A673 (cell line): ENCODE measurements at regions not wholly inside any gene's neighbourhood (a gene's known extent, or its start where the extent isn't known, plus 50 kb on each side); places are given as distances from the start of the nearest gene placed in this dataset.

Source experiments
- BruUV-seq: library from RNA; stranded (reverse); fragments of 400-500 nt; replicated peaks from 2 replicates; lab custom pipeline; 2021; lab: Mats Ljungman, UMichigan
- CTCF ChIA-PET: fragments of 300-600 bp; sonication (Branson Sonifier 250); formaldehyde crosslinking; loops from one replicate; lab custom pipeline; 2022; ENCODE audit warnings: antibody characterized with exemption; lab: Charles Lee
- POLR2A ChIA-PET: fragments of 300-600 bp; sonication (Branson Sonifier 250); formaldehyde crosslinking; loops from one replicate; lab custom pipeline; 2022; ENCODE audit warnings: antibody characterized with exemption; ENCODE audit not compliant: low non-redundant PET; lab: Charles Lee
- DNase-seq: peaks from one replicate; pipeline ENCODE4 v3.0.0-alpha.2; 2015; ENCODE audit warnings: low spot score
- H3K27ac ChIP-seq: fragments of 200-600 bp; sonication (generic); 2 replicates; pipeline ENCODE4 v1.5.1; 2016; ENCODE audit warnings: mixed run types, low read depth, mild to moderate bottlenecking, mixed read lengths, antibody characterized with exemption, low read length; ENCODE audit not compliant: poor library complexity, severe bottlenecking
- H3K27me3 ChIP-seq: fragments of 200-600 bp; sonication (generic); replicated peaks from 2 replicates; pipeline ENCODE4 v1.6.1; 2017; ENCODE audit warnings: mixed run types, low read depth, mild to moderate bottlenecking, mixed read lengths, antibody characterized with exemption, low read length; ENCODE audit not compliant: insufficient read depth, poor library complexity
- H3K36me3 ChIP-seq: fragments of 200-600 bp; sonication (generic); 2 replicates; pipeline ENCODE4 v1.6.1; 2016; ENCODE audit warnings: mixed run types, mild to moderate bottlenecking, mixed read lengths, antibody characterized with exemption, low read length; ENCODE audit not compliant: insufficient read depth, poor library complexity, severe bottlenecking
- H3K4me1 ChIP-seq: fragments of 200-600 bp; sonication (generic); 2 replicates; pipeline ENCODE4 v1.6.1; 2017; ENCODE audit warnings: mixed run types, mild to moderate bottlenecking, mixed read lengths, antibody characterized with exemption, low read length; ENCODE audit not compliant: insufficient read depth, poor library complexity, severe bottlenecking
- H3K4me3 ChIP-seq: fragments of 200-600 bp; sonication (generic); 2 replicates; pipeline ENCODE4 v1.5.1; 2016; ENCODE audit warnings: low read depth, mixed run types, mild to moderate bottlenecking, mixed read lengths, low read length; ENCODE audit not compliant: poor library complexity, severe bottlenecking
- H3K9me3 ChIP-seq: fragments of 200-600 bp; sonication (generic); 2 replicates; pipeline ENCODE4 v1.6.1; 2016; ENCODE audit warnings: mixed run types, low read depth, mild to moderate bottlenecking, mixed read lengths, antibody characterized with exemption, low read length; ENCODE audit not compliant: poor library complexity, severe bottlenecking
- EZH2 ChIP-seq: fragments of 200-600 bp; sonication (generic); IDR thresholded peaks from 2 replicates; pipeline ENCODE4 v1.6.1; 2017; ENCODE audit warnings: borderline replicate concordance, low read depth, mild to moderate bottlenecking, mixed read lengths, antibody characterized with exemption, low read length; ENCODE audit not compliant: poor library complexity, severe bottlenecking
- intact Hi-C: fragments of 100-400 bp; cut with micrococcal nuclease; formaldehyde crosslinking; loops from one replicate; pipeline ENCODE4 v1.10.0; 2022; ENCODE audit not compliant: unreplicated experiment
- TF ChIP-seq, protein P1 (sequence below): fragments of 300-800, 200-600 bp; sonication (generic); conservative IDR thresholded peaks from 2 replicates; pipeline ENCODE4 v1.5.1; 2017; ENCODE audit warnings: low read depth, mild to moderate bottlenecking, antibody characterized with exemption, low read length, moderate library complexity, mixed read lengths

DNA sequence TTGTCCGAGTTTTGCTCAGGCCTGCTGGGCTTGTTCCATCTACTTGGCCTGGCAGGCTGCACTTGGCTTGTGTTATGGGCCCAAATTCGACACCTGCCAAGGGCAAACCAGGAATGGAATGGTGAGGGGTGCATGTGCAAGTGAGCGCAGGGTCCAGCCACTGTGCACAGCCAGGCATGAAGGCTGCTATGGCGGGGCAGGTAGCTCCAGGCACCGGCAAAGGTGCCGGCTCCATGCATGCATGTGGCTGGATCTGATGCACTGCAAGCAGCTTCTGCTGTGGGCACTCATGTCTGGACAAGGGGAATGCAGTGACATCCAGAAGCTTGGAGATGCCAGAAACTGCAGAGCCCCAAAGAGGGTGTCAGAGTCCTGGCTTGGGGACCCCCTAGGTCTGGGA is 463.0 kb downstream of the EPHA3 start:
- peaks cover under 1% of the 10 kb centered on the region for H3K4me1 ChIP-seq
- no peak overlapping the region for H3K4me3 ChIP-seq
- H3K36me3 ChIP-seq, result no peaks in the 10 kb centered on the region
- TF ChIP-seq, protein P1, sequence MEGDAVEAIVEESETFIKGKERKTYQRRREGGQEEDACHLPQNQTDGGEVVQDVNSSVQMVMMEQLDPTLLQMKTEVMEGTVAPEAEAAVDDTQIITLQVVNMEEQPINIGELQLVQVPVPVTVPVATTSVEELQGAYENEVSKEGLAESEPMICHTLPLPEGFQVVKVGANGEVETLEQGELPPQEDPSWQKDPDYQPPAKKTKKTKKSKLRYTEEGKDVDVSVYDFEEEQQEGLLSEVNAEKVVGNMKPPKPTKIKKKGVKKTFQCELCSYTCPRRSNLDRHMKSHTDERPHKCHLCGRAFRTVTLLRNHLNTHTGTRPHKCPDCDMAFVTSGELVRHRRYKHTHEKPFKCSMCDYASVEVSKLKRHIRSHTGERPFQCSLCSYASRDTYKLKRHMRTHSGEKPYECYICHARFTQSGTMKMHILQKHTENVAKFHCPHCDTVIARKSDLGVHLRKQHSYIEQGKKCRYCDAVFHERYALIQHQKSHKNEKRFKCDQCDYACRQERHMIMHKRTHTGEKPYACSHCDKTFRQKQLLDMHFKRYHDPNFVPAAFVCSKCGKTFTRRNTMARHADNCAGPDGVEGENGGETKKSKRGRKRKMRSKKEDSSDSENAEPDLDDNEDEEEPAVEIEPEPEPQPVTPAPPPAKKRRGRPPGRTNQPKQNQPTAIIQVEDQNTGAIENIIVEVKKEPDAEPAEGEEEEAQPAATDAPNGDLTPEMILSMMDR, result no peak
- TF ChIP-seq EZH2, result no peak
- no peaks in the 10 kb centered on the region for H3K27me3 ChIP-seq
- no peaks in the 10 kb centered on the region for H3K9me3 ChIP-seq
- H3K27ac ChIP-seq, result no peak overlapping the region
- intact Hi-C loops, result loop anchor here (10.0 kb wide), 1 partner anchor 284 kb away; no protein-coding TSS in a partner anchor
- no peak for DNase-seq
- ChIA-PET POLR2A (no interaction called here), CTCF (no interaction called here)
- no TSS peak for BruUV-seq

DNA sequence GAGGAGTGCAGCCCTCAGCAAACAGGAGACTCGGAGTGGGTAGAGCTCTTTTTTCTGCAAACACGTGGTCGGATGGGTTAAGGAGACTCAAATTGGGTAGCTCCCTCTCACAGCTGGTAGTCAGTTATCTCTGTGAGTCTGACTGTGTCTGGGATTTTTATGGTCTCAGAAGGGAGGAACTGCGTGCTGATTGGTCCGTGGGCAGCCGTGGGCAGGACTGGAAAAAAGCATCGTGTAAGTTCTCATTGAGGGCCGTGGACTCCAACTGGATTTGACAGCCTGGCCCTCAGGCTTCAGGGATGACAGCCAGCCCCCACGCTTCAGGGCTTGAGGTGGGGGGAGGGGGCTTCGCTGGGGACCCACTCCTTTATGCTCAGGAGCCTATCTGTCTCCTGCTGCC is 463.9 kb downstream of the EPHA3 start:
- no peak overlapping the region for H3K27ac ChIP-seq
- intact Hi-C loops, result loop anchor here (10.0 kb wide), 1 partner anchor 284 kb away; no protein-coding TSS in a partner anchor
- no peaks in the 10 kb centered on the region for H3K27me3 ChIP-seq
- BruUV-seq, result no TSS peak
- CTCF ChIA-PET, result interaction anchor here (0.5 kb wide), 1 partner anchor 1382 kb away, joined by 3 read pairs; no protein-coding TSS in a partner anchor
- H3K36me3 ChIP-seq, result no peaks in the 10 kb centered on the region
- H3K4me1 ChIP-seq, result peaks cover 9% of the 10 kb centered on the region
- H3K4me3 ChIP-seq, result no peak overlapping the region
- no peak for DNase-seq
- POLR2A ChIA-PET, result no interaction called here
- no peaks in the 10 kb centered on the region for H3K9me3 ChIP-seq
- no peak for TF ChIP-seq EZH2
- TF ChIP-seq, protein P1, result no peak

DNA sequence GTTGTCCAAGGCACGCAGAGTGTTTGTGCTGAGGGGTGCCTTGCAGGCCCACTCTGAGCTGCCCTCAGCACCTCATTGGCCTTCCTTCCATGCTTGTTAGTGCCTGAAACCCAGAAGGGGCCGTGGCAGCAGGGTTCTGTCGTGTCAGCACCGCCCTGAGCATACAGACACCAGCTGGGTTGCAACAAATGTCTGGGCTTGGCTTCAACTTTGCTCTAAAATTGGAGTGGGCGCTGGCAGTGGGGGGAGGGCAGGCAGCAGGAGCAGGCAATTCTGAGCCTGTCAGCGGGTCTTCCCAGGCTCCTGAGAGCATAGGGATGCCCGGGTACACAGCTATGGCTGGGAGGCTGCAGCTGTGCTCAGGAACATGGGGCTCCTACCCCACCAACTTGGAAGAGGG is 464.3 kb downstream of the EPHA3 start:
- no peak for TF ChIP-seq EZH2
- TF ChIP-seq, protein P1, result no peak
- no peaks in the 10 kb centered on the region for H3K9me3 ChIP-seq
- no peaks in the 10 kb centered on the region for H3K36me3 ChIP-seq
- no TSS peak for BruUV-seq
- intact Hi-C loops, result loop anchor here (10.0 kb wide), 1 partner anchor 283 kb away; no protein-coding TSS in a partner anchor
- POLR2A ChIA-PET, result no interaction called here
- peaks cover 13% of the 10 kb centered on the region for H3K4me1 ChIP-seq
- CTCF ChIA-PET, result no interaction called here
- no peaks in the 10 kb centered on the region for H3K27me3 ChIP-seq
- no peak for DNase-seq
- no peak overlapping the region for H3K27ac ChIP-seq
- no peak overlapping the region for H3K4me3 ChIP-seq
